ENCODE measurements at regions not wholly inside any gene's neighbourhood (a gene's known extent, or its start where the extent isn't known, plus 50 kb on each side); places are given as distances from the start of the nearest gene placed in this dataset.

DNA sequence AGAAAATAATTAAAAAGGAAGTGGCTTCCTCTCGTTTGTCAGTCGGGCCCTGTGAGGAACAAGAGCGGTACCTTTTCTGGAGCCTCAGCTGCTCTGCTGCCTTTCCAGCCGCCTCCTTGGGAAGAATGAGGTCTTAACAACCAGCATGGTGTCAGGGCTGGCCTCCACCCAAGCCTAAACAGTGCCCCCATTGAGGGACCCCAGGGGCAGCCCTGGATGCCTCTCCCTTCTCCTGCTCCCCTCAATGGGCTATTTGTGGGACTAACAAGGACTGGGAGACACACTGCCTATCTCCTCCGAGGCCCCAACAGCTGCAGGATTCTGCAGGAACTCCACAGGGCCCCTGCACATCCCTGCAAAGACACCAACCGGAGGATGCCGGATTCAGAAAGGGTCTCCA is 155.4 kb upstream of the MAP3K1 start:
- TF ChIP-seq, protein P1, sequence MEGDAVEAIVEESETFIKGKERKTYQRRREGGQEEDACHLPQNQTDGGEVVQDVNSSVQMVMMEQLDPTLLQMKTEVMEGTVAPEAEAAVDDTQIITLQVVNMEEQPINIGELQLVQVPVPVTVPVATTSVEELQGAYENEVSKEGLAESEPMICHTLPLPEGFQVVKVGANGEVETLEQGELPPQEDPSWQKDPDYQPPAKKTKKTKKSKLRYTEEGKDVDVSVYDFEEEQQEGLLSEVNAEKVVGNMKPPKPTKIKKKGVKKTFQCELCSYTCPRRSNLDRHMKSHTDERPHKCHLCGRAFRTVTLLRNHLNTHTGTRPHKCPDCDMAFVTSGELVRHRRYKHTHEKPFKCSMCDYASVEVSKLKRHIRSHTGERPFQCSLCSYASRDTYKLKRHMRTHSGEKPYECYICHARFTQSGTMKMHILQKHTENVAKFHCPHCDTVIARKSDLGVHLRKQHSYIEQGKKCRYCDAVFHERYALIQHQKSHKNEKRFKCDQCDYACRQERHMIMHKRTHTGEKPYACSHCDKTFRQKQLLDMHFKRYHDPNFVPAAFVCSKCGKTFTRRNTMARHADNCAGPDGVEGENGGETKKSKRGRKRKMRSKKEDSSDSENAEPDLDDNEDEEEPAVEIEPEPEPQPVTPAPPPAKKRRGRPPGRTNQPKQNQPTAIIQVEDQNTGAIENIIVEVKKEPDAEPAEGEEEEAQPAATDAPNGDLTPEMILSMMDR (IDR thresholded peaks at IDR 0.05) = no peak
- no peak for TF ChIP-seq POLR2A (IDR thresholded peaks at IDR 0.05)
